CD4-positive, alpha-beta T cell treated with Interferon gamma for 1 hour (primary cell): ENCODE measurements at regions not wholly inside any gene's neighbourhood (a gene's known extent, or its start where the extent isn't known, plus 50 kb on each side); places are given as distances from the start of the nearest gene placed in this dataset.
"Not testable (repeated sequence)": the region's sequence is repeated elsewhere in the genome, so short reads cannot be mapped to it uniquely, and the experiment has no call there.

Experiments
- DNase-seq: peaks from one replicate; pipeline ENCODE4 v3.0.0-alpha.2; 2020

GRCh38 chr2:236909802-236910201 is 175.9 kb upstream of the COPS8 start:
- no peak for DNase-seq

GRCh38 chr2:236910781-236911495 is 174.8 kb upstream of the COPS8 start:
- DNase-seq, result no peak

GRCh38 chr2:236912326-236913120 is 173.2 kb upstream of the COPS8 start:
- no peak for DNase-seq

GRCh38 chr2:236915186-236915585 is 170.5 kb upstream of the COPS8 start:
- no peak for DNase-seq

GRCh38 chr2:236915726-236916125 is 170.0 kb upstream of the COPS8 start:
- no peak for DNase-seq

- DNase-seq, result no peak
Measured at GRCh38 chr2:236916181-236916580, 169.5 kb upstream of the COPS8 start.

- no peak for DNase-seq
Measured at GRCh38 chr2:236916651-236917050, 169.0 kb upstream of the COPS8 start.

GRCh38 chr2:236917164-236917563 is 168.5 kb upstream of the COPS8 start:
- DNase-seq, result no peak

- DNase-seq, result no peak
Measured at GRCh38 chr2:236918545-236918944, 167.1 kb upstream of the COPS8 start.

GRCh38 chr2:236919209-236919608 is 166.5 kb upstream of the COPS8 start:
- DNase-seq, result no peak

- DNase-seq, result not testable (repeated sequence)
Measured at GRCh38 chr2:236919801-236920379, 165.8 kb upstream of the COPS8 start.

GRCh38 chr2:236922061-236922460 is 163.6 kb upstream of the COPS8 start:
- no peak for DNase-seq

GRCh38 chr2:236928380-236929037 is 157.2 kb upstream of the COPS8 start:
- DNase-seq, result no peak

- no peak for DNase-seq
Measured at GRCh38 chr2:236932831-236933361, 152.8 kb upstream of the COPS8 start.

- DNase-seq, result no peak
Measured at GRCh38 chr2:236934166-236934565, 151.5 kb upstream of the COPS8 start.

- DNase-seq, result no peak
Measured at GRCh38 chr2:236934656-236935055, 151.0 kb upstream of the COPS8 start.

- no peak for DNase-seq
Measured at GRCh38 chr2:236935083-236935482, 150.6 kb upstream of the COPS8 start.

- DNase-seq, result no peak
Measured at GRCh38 chr2:236935631-236936445, 149.9 kb upstream of the COPS8 start.

- no peak for DNase-seq
Measured at GRCh38 chr2:236936446-236936940, 149.2 kb upstream of the COPS8 start.

- DNase-seq, result no peak
Measured at GRCh38 chr2:236938126-236938525, 147.6 kb upstream of the COPS8 start.

GRCh38 chr2:236939271-236939670 is 146.4 kb upstream of the COPS8 start:
- no peak for DNase-seq

- DNase-seq, result no peak
Measured at GRCh38 chr2:236939721-236940231, 145.9 kb upstream of the COPS8 start.
